Lower lobe of right lung (tissue), 2 donors: ENCODE measurements at regions not wholly inside any gene's neighbourhood (a gene's known extent, or its start where the extent isn't known, plus 50 kb on each side); places are given as distances from the start of the nearest gene placed in this dataset.

Experiments
- ATAC-seq, 2 donors: fragments of 200-7000 bp; cut with Tn5 transposase; one replicate each; pipeline ENCODE4 v1.9.1; 2020 to 2022; ENCODE audit warnings: mild to moderate bottlenecking in 2 of 2, moderate library complexity in 2 of 2
- DNase-seq: peaks from one replicate; pipeline ENCODE4 v3.0.0-alpha.2; 2020
- H3K27ac ChIP-seq: fragments of 200-600 bp; one replicate; pipeline ENCODE4 v1.8.0; 2022
- H3K27me3 ChIP-seq: fragments of 200-600 bp; one replicate; pipeline ENCODE4 v1.8.0; 2022; ENCODE audit warnings: low read depth
- H3K36me3 ChIP-seq: fragments of 200-600 bp; one replicate; pipeline ENCODE4 v1.8.0; 2022; ENCODE audit warnings: mild to moderate bottlenecking
- H3K4me1 ChIP-seq: fragments of 200-600 bp; one replicate; pipeline ENCODE4 v1.8.0; 2022
- H3K4me3 ChIP-seq: fragments of 200-600 bp; one replicate; pipeline ENCODE4 v1.8.0; 2022; ENCODE audit warnings: mild to moderate bottlenecking
- H3K9me3 ChIP-seq: fragments of 200-600 bp; one replicate; pipeline ENCODE4 v1.8.0; 2022
- intact Hi-C: fragments of 100-400 bp; cut with DNase I; formaldehyde crosslinking; loops from one replicate; pipeline ENCODE4 v1.11.0; 2022
- TF ChIP-seq, protein P1 (sequence below): fragments of 200-600 bp; IDR thresholded peaks from one replicate; pipeline ENCODE4 v1.8.0; 2022; ENCODE audit warnings: antibody characterized with exemption, mild to moderate bottlenecking
- donor health status: DM: no; HTN: yes; CAD: no; lungs with severe emphysema.

DNA sequence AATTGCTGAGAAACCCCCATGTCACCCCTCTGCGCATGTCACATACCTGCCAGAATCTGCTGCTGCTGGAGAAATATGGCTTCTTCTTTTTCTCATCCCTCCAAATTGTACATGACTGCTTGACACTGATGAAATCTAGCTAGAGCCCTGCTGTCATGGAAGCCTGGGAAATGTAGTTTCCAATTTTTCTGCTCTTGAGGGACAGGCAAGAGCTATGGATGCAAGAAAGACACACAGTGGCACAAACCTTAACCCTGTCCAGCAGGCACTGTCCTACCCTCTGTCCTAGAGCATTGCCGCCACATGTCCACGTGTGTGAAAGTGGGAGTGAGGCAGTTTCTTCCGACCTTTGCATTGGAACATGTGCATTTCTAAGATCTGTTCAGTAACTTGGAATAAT, 255.5 kb upstream of the SEMA6A start:
- H3K27me3 ChIP-seq, result peaks cover 4% of the 10 kb centered on the region
- DNase-seq, result no peak
- H3K27ac ChIP-seq, result no peak overlapping the region
- no peak overlapping the region for H3K4me3 ChIP-seq
- intact Hi-C loops, result no loop called here
- ATAC-seq, result no peak
- no peaks in the 10 kb centered on the region for H3K4me1 ChIP-seq
- H3K36me3 ChIP-seq, result no peaks in the 10 kb centered on the region
- H3K9me3 ChIP-seq, result no peaks in the 10 kb centered on the region
- TF ChIP-seq, protein P1, sequence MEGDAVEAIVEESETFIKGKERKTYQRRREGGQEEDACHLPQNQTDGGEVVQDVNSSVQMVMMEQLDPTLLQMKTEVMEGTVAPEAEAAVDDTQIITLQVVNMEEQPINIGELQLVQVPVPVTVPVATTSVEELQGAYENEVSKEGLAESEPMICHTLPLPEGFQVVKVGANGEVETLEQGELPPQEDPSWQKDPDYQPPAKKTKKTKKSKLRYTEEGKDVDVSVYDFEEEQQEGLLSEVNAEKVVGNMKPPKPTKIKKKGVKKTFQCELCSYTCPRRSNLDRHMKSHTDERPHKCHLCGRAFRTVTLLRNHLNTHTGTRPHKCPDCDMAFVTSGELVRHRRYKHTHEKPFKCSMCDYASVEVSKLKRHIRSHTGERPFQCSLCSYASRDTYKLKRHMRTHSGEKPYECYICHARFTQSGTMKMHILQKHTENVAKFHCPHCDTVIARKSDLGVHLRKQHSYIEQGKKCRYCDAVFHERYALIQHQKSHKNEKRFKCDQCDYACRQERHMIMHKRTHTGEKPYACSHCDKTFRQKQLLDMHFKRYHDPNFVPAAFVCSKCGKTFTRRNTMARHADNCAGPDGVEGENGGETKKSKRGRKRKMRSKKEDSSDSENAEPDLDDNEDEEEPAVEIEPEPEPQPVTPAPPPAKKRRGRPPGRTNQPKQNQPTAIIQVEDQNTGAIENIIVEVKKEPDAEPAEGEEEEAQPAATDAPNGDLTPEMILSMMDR, result no peak

DNA sequence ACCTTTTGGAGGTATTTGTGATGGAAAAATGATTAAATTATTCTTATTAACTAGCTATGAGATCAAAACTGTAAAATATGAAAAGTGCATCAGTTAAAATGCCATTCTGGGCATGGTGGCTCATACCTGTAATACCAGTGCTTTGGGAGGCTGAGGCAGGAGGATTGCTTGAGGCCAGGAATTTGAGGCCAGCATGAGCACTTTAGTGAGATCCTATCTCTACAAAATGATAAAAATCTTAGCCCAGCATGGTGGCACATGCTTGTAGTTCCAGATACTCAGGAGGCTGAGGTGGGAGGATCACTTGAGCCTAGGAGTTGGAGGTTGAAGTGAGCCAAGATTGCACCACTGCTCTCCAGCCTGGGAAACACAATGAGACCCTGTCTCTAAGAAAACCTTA, 252.5 kb upstream of the SEMA6A start:
- intact Hi-C loops, result no loop called here
- no peak overlapping the region for H3K27ac ChIP-seq
- no peaks in the 10 kb centered on the region for H3K4me1 ChIP-seq
- TF ChIP-seq, protein P1, result no peak
- H3K9me3 ChIP-seq, result no peaks in the 10 kb centered on the region
- no peaks in the 10 kb centered on the region for H3K36me3 ChIP-seq
- H3K27me3 ChIP-seq, result peaks cover 4% of the 10 kb centered on the region
- DNase-seq, result no peak
- ATAC-seq, result no peak
- no peak overlapping the region for H3K4me3 ChIP-seq

DNA sequence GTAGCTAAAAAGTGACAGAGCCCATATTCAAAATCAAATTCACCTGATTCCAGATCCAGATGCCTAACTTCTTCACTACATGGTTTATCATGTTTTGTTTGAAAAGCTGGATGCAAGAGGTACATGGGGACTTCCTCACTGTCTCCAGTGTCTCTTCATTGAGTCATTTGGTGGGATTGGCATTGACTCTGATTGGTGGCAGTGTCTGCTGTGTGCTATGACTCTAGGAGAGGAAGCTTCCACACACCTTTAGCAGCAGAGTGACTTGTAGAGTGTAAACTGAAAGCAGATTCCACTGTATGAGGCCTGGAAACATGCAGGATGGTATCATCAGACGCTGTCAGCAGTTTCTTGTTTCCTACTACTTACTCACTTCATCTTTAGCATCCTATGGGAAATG, 250.9 kb upstream of the SEMA6A start:
- Histone ChIP-seq H3K27me3 (peaks cover 4% of the 10 kb centered on the region), H3K4me1 (no peaks in the 10 kb centered on the region), H3K27ac (no peak overlapping the region), H3K36me3 (no peaks in the 10 kb centered on the region), H3K9me3 (no peaks in the 10 kb centered on the region), H3K4me3 (no peak overlapping the region)
- TF ChIP-seq, protein P1, result no peak
- DNase-seq, result no peak
- intact Hi-C loops, result no loop called here
- no peak for ATAC-seq

DNA sequence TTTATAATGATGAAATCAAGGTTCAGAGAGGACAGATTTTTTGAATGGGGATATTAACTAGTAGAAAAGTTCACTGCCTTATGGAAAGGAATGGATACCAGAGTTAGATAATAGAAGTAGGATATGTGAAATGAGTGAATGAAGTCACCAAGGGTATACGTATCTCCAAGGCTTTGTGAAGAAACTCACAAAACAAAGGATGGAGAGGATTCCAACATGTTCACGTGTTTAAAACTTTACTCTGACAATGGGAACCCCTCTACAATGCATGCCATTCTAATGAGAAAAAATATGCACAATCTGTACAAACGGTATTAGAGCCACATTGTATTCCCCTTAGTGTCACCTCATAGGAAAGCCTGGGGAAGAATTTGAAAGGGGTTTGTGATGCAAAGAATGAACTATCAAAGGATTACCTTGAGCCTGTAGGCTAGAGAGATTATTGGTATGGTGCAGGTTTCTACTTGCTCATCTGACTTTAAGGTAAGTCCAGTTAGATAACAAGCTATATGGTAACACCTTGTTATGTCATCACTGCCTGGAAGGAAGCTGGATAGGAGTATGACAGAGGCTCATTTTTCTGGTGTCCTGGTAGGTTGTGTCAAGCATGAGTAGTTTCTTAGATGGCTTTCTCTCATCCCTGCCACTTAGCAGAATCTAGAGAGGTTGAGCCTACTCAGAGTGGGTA, 250.3 kb upstream of the SEMA6A start:
- H3K27ac ChIP-seq, result no peak overlapping the region
- intact Hi-C loops, result no loop called here
- no peak for ATAC-seq
- H3K27me3 ChIP-seq, result peaks cover under 1% of the 10 kb centered on the region
- no peaks in the 10 kb centered on the region for H3K4me1 ChIP-seq
- DNase-seq, result no peak
- H3K36me3 ChIP-seq, result no peaks in the 10 kb centered on the region
- no peak overlapping the region for H3K4me3 ChIP-seq
- TF ChIP-seq, protein P1, result no peak
- H3K9me3 ChIP-seq, result no peaks in the 10 kb centered on the region

DNA sequence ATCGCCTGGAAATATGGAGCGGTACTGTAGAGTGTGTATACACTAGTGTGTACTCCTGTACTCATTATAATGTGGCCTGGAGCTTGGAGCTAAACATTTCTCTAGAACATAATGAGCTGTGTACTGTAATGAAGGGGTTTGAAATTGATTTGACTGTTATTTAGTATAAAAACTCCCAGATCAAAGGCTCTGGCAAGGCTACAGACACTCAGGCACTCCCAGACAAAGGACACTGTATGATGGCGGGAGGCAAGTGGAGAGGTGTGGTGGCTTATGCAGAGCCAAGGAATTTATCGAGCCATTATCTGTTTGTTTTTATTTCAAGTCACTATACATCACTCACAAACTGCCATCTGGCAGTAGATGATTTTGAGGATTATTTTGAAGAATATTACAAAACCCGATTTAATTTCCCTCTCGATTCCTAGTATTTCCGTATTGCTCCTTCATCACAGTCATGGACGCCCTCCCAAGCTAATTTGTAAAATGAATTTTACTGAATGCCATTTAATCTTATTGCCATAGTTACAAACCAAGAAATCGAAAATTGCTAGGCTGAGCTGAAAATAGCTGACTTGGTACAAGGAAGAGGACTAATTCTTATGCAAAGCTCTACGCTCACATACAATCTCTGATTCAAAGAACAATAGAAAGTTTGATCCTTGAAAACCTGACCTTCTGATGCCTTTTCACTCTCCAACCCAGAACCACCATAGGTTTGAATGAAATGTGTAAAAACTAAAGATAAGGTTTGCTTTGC, 240.2 kb upstream of the SEMA6A start:
- ATAC-seq (no peak), DNase-seq (no peak)
- H3K9me3 ChIP-seq, result no peaks in the 10 kb centered on the region
- no peak overlapping the region for H3K4me3 ChIP-seq
- H3K27ac ChIP-seq, result no peak overlapping the region
- no peaks in the 10 kb centered on the region for H3K4me1 ChIP-seq
- no peaks in the 10 kb centered on the region for H3K36me3 ChIP-seq
- no peaks in the 10 kb centered on the region for H3K27me3 ChIP-seq
- intact Hi-C loops, result no loop called here
- TF ChIP-seq, protein P1, result no peak
